GM10248 (cell line): ENCODE measurements at regions not wholly inside any gene's neighbourhood (a gene's known extent, or its start where the extent isn't known, plus 50 kb on each side); places are given as distances from the start of the nearest gene placed in this dataset.
"Not testable (repeated sequence)": the region's sequence is repeated elsewhere in the genome, so short reads cannot be mapped to it uniquely, and the experiment has no call there.

ENCODE experiments used
- CTCF ChIA-PET: fragments of 300-600 bp; sonication (Branson Sonifier 250); formaldehyde crosslinking; extraction: SDS; loops from one replicate; lab custom pipeline; 2021; ENCODE audit warnings: antibody characterized with exemption; lab: Yijun Ruan, JAX
- POLR2A ChIA-PET: fragments of 350-650 bp; sonication (Branson Sonifier 250); formaldehyde crosslinking; extraction: SDS; loops from one replicate; lab custom pipeline; 2020; ENCODE audit warnings: antibody characterized with exemption; lab: Yijun Ruan, JAX
- DNase-seq: peaks from one replicate; pipeline ENCODE4 v3.0.0; 2012; ENCODE audit errors: extremely low spot score
- TF ChIP-seq, protein P1 (sequence below): IDR thresholded peaks from 2 replicates; pipeline ENCODE4 v1.5.1; 2012; ENCODE audit warnings: mild to moderate bottlenecking, low read depth; ENCODE audit errors: extremely low read depth, missing control alignments, control extremely low read depth

DNA sequence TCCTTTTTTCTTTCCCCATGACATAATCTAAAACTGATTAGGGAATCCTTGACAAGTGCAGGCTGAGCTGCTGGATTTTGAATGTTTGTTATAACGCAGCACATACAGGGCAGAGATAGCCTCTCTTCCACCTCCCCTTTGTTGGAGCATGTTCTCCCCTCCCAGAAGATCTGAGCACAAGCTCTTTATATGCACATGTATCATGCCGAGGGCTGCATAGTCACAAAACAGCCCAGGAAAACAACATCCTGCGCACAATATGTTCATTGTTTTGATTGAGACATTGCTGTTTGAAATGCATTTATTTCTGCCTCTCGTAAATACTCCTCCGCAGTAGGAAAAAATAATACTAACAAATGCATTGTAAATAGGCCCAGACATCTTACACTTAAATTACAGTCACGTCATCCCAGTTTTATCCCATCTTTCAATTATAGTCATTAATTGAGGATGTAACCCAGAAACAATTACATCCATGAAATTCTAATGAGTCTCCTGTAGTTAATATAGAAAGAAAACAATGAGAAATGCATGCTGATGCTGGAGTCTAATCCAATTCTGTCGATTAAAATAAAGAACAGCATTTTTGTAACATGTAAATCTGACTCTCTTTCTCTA lies 401.8 kb downstream of the BTG1 start:
- CTCF ChIA-PET: interaction anchor here (1.2 kb wide), 1 partner anchor 9 kb away, joined by 3 read pairs; no protein-coding TSS in a partner anchor
- DNase-seq: no peak
- TF ChIP-seq, protein P1, sequence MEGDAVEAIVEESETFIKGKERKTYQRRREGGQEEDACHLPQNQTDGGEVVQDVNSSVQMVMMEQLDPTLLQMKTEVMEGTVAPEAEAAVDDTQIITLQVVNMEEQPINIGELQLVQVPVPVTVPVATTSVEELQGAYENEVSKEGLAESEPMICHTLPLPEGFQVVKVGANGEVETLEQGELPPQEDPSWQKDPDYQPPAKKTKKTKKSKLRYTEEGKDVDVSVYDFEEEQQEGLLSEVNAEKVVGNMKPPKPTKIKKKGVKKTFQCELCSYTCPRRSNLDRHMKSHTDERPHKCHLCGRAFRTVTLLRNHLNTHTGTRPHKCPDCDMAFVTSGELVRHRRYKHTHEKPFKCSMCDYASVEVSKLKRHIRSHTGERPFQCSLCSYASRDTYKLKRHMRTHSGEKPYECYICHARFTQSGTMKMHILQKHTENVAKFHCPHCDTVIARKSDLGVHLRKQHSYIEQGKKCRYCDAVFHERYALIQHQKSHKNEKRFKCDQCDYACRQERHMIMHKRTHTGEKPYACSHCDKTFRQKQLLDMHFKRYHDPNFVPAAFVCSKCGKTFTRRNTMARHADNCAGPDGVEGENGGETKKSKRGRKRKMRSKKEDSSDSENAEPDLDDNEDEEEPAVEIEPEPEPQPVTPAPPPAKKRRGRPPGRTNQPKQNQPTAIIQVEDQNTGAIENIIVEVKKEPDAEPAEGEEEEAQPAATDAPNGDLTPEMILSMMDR: no peak
- POLR2A ChIA-PET: no interaction called here

DNA sequence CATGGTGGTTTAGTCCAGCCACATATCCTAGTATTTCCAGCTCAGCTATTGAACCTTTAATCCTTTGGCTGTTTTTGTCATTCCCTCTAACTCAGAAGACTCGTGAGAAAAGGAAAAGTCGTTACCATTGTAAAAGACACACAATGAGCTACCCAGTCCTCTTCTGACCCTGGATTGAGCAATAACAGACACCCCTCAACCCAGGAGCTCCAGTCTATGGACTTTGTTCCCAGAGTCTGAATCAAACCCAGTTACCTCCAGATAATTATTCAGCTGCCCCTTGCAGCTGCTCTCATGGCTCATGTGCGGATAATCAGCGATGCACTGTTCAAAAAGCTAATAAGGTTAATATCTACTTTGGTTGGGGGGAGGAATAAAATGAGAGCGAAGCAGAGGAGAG lies 402.4 kb downstream of the BTG1 start:
- DNase-seq: no peak
- CTCF ChIA-PET: interaction anchor here (1.2 to 1.3 kb wide), 2 partner anchors 9 to 68 kb away, joined by 3 to 4 read pairs; no protein-coding TSS in a partner anchor
- TF ChIP-seq, protein P1: no peak
- POLR2A ChIA-PET: interaction anchor here (0.6 kb wide), 1 partner anchor 886 kb away, joined by 3 read pairs; no protein-coding TSS in a partner anchor

DNA sequence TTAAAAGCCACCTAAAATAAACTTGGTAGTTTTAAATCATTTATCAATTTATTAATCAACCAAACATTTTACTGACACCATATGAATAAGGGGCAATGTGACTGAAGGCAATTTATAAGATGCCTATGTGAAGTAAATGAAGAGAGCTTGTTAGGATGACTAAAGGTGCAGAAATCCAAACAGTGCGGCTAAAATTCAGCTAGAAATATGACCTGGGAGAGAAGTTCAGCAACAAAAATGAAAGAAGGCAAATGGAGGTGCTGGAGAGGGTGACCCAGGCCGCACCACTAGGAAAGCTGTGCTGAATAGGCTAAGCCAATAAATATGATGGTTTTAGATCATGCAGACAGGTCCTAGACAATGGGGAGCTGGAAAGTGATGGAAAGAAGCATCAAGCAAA lies 403.7 kb downstream of the BTG1 start:
- TF ChIP-seq, protein P1: no peak
- POLR2A ChIA-PET: no interaction called here
- CTCF ChIA-PET: interaction anchor here (1.3 kb wide), 1 partner anchor 69 kb away, joined by 4 read pairs; no protein-coding TSS in a partner anchor
- DNase-seq: no peak

DNA sequence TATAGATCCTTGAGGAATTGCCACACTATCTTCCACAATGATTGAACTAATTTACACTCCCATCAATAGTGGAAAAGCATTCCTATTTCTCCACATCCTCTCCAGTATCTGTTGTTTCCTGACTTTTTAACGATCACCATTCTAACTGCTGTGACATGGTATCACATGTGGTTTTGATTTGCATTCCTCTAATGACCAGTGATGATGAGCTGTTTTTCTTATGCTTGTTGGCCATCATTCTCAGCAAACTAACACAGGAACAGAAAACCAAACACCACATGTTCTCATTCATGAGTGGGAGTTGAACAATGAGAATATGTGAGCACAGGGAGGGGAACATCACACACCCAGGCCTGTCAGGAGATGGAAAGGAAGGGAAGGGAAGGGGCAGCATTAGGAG lies 411.8 kb downstream of the BTG1 start:
- DNase-seq, POLR2A ChIA-PET, CTCF ChIA-PET: not testable (repeated sequence)

DNA sequence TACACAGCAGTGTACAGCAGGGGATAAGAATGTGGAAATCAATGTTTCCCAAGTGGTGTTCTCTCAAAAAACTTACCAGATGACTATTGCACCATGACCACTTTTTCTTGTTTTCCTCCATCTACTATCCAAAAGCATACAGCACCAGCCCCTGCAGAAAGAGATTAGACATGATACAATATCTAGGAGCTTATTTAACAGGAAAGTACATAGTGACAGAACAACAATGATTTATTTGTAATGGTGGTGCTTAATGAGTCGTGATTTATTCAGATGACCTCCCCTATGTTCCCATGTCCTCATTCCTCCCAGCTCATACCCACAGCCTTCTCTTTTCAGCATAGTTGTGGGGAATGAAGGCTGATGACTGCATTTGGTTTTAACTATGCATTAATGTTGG lies 413.6 kb downstream of the BTG1 start:
- TF ChIP-seq, protein P1: no peak
- ChIA-PET POLR2A (no interaction called here), CTCF (no interaction called here)
- DNase-seq: no peak

DNA sequence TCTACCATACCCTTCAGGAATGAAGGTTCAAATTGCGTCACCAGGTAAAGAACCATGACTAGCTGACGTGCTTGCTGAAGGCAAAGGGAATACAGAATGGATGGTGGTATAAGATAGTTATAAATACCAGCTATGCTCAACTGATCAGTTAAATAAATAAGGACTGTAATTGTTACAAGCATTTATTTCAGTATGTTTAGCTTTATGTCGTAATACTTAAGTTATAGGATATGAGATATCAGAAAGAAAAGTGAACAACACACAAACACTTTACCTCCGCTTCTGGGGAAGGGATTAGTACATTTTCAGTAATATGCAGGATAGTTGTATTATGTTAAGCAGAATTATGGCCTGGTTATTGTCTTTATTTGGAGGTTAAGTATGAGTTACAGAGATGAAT lies 416.1 kb downstream of the BTG1 start:
- no peak for DNase-seq
- POLR2A ChIA-PET: no interaction called here
- CTCF ChIA-PET: interaction anchor here (1.1 kb wide), 1 partner anchor 18 kb away, joined by 3 read pairs; no protein-coding TSS in a partner anchor
- TF ChIP-seq, protein P1: no peak

DNA sequence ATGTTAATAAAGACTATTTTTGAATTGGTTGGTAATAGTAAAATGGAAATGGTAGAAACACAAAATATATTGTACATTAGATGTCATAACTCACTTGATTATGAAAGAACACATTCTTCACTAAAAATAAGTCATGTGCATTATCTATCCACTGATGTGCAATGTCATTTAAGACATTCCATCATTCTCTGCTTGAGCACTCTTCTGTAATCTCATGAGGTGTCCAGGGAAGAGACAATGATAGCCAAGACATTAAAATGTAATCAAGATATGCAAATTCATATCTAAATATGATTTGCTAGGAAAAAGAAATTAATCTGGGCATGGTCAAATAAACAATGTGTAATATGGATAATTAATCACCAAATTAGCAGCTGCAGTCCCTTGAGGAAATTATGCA lies 422.5 kb downstream of the BTG1 start:
- TF ChIP-seq, protein P1: no peak
- POLR2A ChIA-PET: no interaction called here
- DNase-seq: no peak
- CTCF ChIA-PET: no interaction called here
